GM06990 (cell line): ENCODE measurements at regions not wholly inside any gene's neighbourhood (a gene's known extent, or its start where the extent isn't known, plus 50 kb on each side); places are given as distances from the start of the nearest gene placed in this dataset.
"Not testable (repeated sequence)": the region's sequence is repeated elsewhere in the genome, so short reads cannot be mapped to it uniquely, and the experiment has no call there.

Source experiments
- DNase-seq: peaks from one replicate; pipeline ENCODE4 v3.0.0-alpha.2; 2011; ENCODE audit not compliant: insufficient read length; ENCODE audit errors: extremely low read depth
- H3K27me3 ChIP-seq: replicated peaks from 2 replicates; pipeline ENCODE4 v1.6.0; 2011; ENCODE audit warnings: low read length; ENCODE audit not compliant: control insufficient read depth, insufficient read depth
- H3K36me3 ChIP-seq: 2 replicates; pipeline ENCODE4 v1.5.1; 2011; ENCODE audit warnings: low read length; ENCODE audit not compliant: control insufficient read depth, insufficient read depth
- H3K4me3 ChIP-seq: replicated peaks from 2 replicates; pipeline ENCODE4 v1.5.1; 2011; ENCODE audit warnings: low read depth, mild to moderate bottlenecking, control low read depth, low read length
- CTCF ChIP-seq: IDR thresholded peaks from 2 replicates; pipeline ENCODE4 v1.5.1; 2011; ENCODE audit warnings: low read length, control low read depth, mild to moderate bottlenecking, inconsistent platforms; ENCODE audit not compliant: insufficient read depth, poor library complexity, severe bottlenecking

GRCh38 chr12:34605955-34606748 is 583.9 kb downstream of the ALG10 start:
- DNase-seq: no peak
- Histone ChIP-seq H3K27me3 (no peaks in the 10 kb centered on the region), H3K36me3 (no peaks in the 10 kb centered on the region), H3K4me3 (no peak overlapping the region)
- TF ChIP-seq CTCF: no peak

GRCh38 chr12:34606749-34607519 is 584.6 kb downstream of the ALG10 start:
- Histone ChIP-seq H3K4me3 (no peak overlapping the region), H3K36me3 (no peaks in the 10 kb centered on the region), H3K27me3 (no peaks in the 10 kb centered on the region)
- TF ChIP-seq CTCF: no peak
- no peak for DNase-seq

- no peak overlapping the region for H3K4me3 ChIP-seq
- H3K36me3 ChIP-seq: no peaks in the 10 kb centered on the region
- no peak for DNase-seq
- H3K27me3 ChIP-seq: no peaks in the 10 kb centered on the region
- TF ChIP-seq CTCF: no peak
Measured at GRCh38 chr12:34607520-34608195, 585.4 kb downstream of the ALG10 start.

- not testable (repeated sequence) for H3K27me3 ChIP-seq, DNase-seq, H3K4me3 ChIP-seq, H3K36me3 ChIP-seq
Measured at GRCh38 chr12:34613988-34614387, 591.7 kb downstream of the ALG10 start.

GRCh38 chr12:34625116-34625515 is 602.8 kb downstream of the ALG10 start:
- no peaks in the 10 kb centered on the region for H3K27me3 ChIP-seq
- H3K36me3 ChIP-seq: no peaks in the 10 kb centered on the region
- TF ChIP-seq CTCF: peak; percentile 35
- H3K4me3 ChIP-seq: no peak overlapping the region
- no peak for DNase-seq

- no peaks in the 10 kb centered on the region for H3K27me3 ChIP-seq
- DNase-seq: no peak
- no peaks in the 10 kb centered on the region for H3K36me3 ChIP-seq
- TF ChIP-seq CTCF: no peak
- no peak overlapping the region for H3K4me3 ChIP-seq
Measured at GRCh38 chr12:34626363-34627157, 604.3 kb downstream of the ALG10 start.
